ENCODE measurements at regions not wholly inside any gene's neighbourhood (a gene's known extent, or its start where the extent isn't known, plus 50 kb on each side); places are given as distances from the start of the nearest gene placed in this dataset.

GRCh38 chr11:42043312-42043711 lies 583.9 kb upstream of the LRRC4C start:
- TF ChIP-seq CTCF (IDR thresholded peaks at IDR 0.05; ENCODE audit: borderline replicate concordance, extremely low read depth, low read length, poor library complexity, severe bottlenecking) (no peak), EZH2 (IDR thresholded peaks at IDR 0.05; ENCODE audit: borderline replicate concordance, low read depth, low read length, severe bottlenecking) (no peak)

Measured in DND-41 (cell line).